IMR-90 (cell line): ENCODE measurements at regions not wholly inside any gene's neighbourhood (a gene's known extent, or its start where the extent isn't known, plus 50 kb on each side); places are given as distances from the start of the nearest gene placed in this dataset.

Source experiments
- POLR2A ChIP-seq: IDR thresholded peaks from 2 replicates; pipeline ENCODE4 v1.6.1; 2012; ENCODE audit warnings: mild to moderate bottlenecking, low read depth, low read length
- RAD21 ChIP-seq: IDR thresholded peaks from 2 replicates; pipeline ENCODE4 v1.6.1; 2012; ENCODE audit warnings: low read length, improper control_type of control experiment
- SMC3 ChIP-seq: fragments of 150-350 bp; IDR thresholded peaks from 2 replicates; pipeline ENCODE4 v1.6.1; 2016; ENCODE audit warnings: low read depth, mild to moderate bottlenecking, antibody characterized with exemption, low read length, moderate library complexity
- TF ChIP-seq, protein P1 (sequence below): conservative IDR thresholded peaks from 2 replicates; pipeline ENCODE4 v1.5.1; 2012; ENCODE audit warnings: mild to moderate bottlenecking, low read depth, low read length, improper control_type of control experiment
- TF ChIP-seq, protein P2 (sequence below): fragments of 150-350 bp; IDR thresholded peaks from 2 replicates; pipeline ENCODE4 v1.6.1; 2016; ENCODE audit warnings: low read depth, mild to moderate bottlenecking, low read length, moderate library complexity, borderline replicate concordance

DNA sequence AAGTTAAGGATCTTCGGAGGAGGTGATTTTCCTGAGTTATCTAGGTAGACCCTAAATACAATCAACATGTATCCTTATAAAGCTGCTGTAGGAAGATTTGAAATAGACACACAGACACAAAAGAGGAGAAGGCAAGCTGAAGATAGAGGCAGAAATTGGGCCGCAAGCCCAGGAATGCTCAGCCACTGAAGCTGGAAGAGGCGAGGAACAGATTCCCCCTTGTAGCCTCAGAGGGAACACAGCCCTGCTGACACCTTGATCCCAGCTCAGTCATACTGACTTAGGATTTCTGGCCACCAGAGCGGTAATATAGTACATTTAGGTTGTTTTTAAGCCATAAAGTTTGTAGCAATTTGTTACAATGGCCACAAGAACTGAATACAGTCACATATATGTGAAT is 90.9 kb downstream of the ETAA1 start:
- TF ChIP-seq POLR2A: no peak
- TF ChIP-seq, protein P1, sequence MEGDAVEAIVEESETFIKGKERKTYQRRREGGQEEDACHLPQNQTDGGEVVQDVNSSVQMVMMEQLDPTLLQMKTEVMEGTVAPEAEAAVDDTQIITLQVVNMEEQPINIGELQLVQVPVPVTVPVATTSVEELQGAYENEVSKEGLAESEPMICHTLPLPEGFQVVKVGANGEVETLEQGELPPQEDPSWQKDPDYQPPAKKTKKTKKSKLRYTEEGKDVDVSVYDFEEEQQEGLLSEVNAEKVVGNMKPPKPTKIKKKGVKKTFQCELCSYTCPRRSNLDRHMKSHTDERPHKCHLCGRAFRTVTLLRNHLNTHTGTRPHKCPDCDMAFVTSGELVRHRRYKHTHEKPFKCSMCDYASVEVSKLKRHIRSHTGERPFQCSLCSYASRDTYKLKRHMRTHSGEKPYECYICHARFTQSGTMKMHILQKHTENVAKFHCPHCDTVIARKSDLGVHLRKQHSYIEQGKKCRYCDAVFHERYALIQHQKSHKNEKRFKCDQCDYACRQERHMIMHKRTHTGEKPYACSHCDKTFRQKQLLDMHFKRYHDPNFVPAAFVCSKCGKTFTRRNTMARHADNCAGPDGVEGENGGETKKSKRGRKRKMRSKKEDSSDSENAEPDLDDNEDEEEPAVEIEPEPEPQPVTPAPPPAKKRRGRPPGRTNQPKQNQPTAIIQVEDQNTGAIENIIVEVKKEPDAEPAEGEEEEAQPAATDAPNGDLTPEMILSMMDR: no peak
- TF ChIP-seq SMC3: no peak
- TF ChIP-seq RAD21: no peak
- TF ChIP-seq, protein P2, sequence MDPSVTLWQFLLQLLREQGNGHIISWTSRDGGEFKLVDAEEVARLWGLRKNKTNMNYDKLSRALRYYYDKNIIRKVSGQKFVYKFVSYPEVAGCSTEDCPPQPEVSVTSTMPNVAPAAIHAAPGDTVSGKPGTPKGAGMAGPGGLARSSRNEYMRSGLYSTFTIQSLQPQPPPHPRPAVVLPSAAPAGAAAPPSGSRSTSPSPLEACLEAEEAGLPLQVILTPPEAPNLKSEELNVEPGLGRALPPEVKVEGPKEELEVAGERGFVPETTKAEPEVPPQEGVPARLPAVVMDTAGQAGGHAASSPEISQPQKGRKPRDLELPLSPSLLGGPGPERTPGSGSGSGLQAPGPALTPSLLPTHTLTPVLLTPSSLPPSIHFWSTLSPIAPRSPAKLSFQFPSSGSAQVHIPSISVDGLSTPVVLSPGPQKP: no peak
